H9 (cell line): ENCODE measurements at regions not wholly inside any gene's neighbourhood (a gene's known extent, or its start where the extent isn't known, plus 50 kb on each side); places are given as distances from the start of the nearest gene placed in this dataset.

ENCODE experiments used
- DNase-seq: peaks from one replicate; pipeline ENCODE4 v3.0.0-alpha.2; 2017
- H2AFZ ChIP-seq: one replicate; pipeline ENCODE4 v1.6.1; 2013; ENCODE audit warnings: mild to moderate bottlenecking, low read length, control low read depth, moderate library complexity
- H2AK5ac ChIP-seq: 2 replicates; pipeline ENCODE4 v1.6.1; 2013; ENCODE audit warnings: low read length, control low read depth, mixed read lengths; ENCODE audit not compliant: insufficient read length
- H2BK120ac ChIP-seq: one replicate; pipeline ENCODE4 v1.6.1; 2013; ENCODE audit warnings: low read depth, mild to moderate bottlenecking, low read length, control low read depth, inconsistent platforms; ENCODE audit not compliant: poor library complexity, severe bottlenecking
- H2BK12ac ChIP-seq: 2 replicates; pipeline ENCODE4 v1.6.1; 2013; ENCODE audit warnings: low read length, control low read depth, mixed read lengths, low read depth; ENCODE audit not compliant: insufficient read length
- H2BK15ac ChIP-seq: 2 replicates; pipeline ENCODE4 v1.6.1; 2013; ENCODE audit warnings: low read depth, low read length, control low read depth
- H2BK20ac ChIP-seq: one replicate; pipeline ENCODE4 v1.6.1; 2013; ENCODE audit warnings: low read depth, mild to moderate bottlenecking, low read length, control low read depth, inconsistent platforms; ENCODE audit not compliant: poor library complexity, severe bottlenecking
- H2BK5ac ChIP-seq: 2 replicates; pipeline ENCODE4 v1.6.1; 2013; ENCODE audit warnings: low read length, control low read depth, mixed read lengths; ENCODE audit not compliant: insufficient read length
- H3K14ac ChIP-seq: 2 replicates; pipeline ENCODE4 v1.6.1; 2013; ENCODE audit warnings: low read length, control low read depth; ENCODE audit not compliant: insufficient read depth
- H3K18ac ChIP-seq: 2 replicates; pipeline ENCODE4 v1.6.1; 2013; ENCODE audit warnings: low read depth, mild to moderate bottlenecking, mixed read lengths, low read length, control low read depth; ENCODE audit not compliant: insufficient read length
- H3K23ac ChIP-seq: 2 replicates; pipeline ENCODE4 v1.6.1; 2013; ENCODE audit warnings: low read length, control low read depth, mixed read lengths, low read depth; ENCODE audit not compliant: insufficient read length
- H3K23me2 ChIP-seq: 2 replicates; pipeline ENCODE4 v1.6.1; 2013; ENCODE audit warnings: low read depth, mild to moderate bottlenecking, mixed read lengths, low read length, control low read depth; ENCODE audit not compliant: insufficient read length, poor library complexity, severe bottlenecking
- H3K27ac ChIP-seq: 2 replicates; pipeline ENCODE4 v1.5.1; 2013; ENCODE audit warnings: low read length, control low read depth, mixed read lengths, low read depth; ENCODE audit not compliant: insufficient read length
- H3K27me3 ChIP-seq: 2 replicates; pipeline ENCODE4 v1.6.1; 2013; ENCODE audit warnings: low read length, control low read depth, inconsistent platforms; ENCODE audit not compliant: insufficient read depth
- H3K4ac ChIP-seq: 2 replicates; pipeline ENCODE4 v1.6.1; 2013; ENCODE audit warnings: low read depth, mild to moderate bottlenecking, control low read depth, inconsistent platforms, low read length, moderate library complexity
- H3K4me1 ChIP-seq: 2 replicates; pipeline ENCODE4 v1.6.1; 2013; ENCODE audit warnings: low read length, control low read depth, inconsistent platforms; ENCODE audit not compliant: insufficient read depth
- H3K4me2 ChIP-seq: 2 replicates; pipeline ENCODE4 v1.6.1; 2013; ENCODE audit warnings: low read length, control low read depth, mixed read lengths; ENCODE audit not compliant: insufficient read length, insufficient read depth
- H3K56ac ChIP-seq: 2 replicates; pipeline ENCODE4 v1.6.1; 2013; ENCODE audit warnings: low read depth, mild to moderate bottlenecking, mixed read lengths, low read length, control low read depth; ENCODE audit not compliant: insufficient read length
- H3K79me1 ChIP-seq: 2 replicates; pipeline ENCODE4 v1.6.1; 2013; ENCODE audit warnings: low read depth, mild to moderate bottlenecking, moderate library complexity, low read length, control low read depth, inconsistent platforms; ENCODE audit not compliant: insufficient read depth, poor library complexity, severe bottlenecking
- H3K79me2 ChIP-seq: 2 replicates; pipeline ENCODE4 v1.6.1; 2013; ENCODE audit warnings: low read length, control low read depth, inconsistent platforms; ENCODE audit not compliant: insufficient read depth
- H3K9ac ChIP-seq: 2 replicates; pipeline ENCODE4 v1.6.1; 2013; ENCODE audit warnings: low read length, control low read depth, mixed read lengths; ENCODE audit not compliant: insufficient read length; ENCODE audit errors: extremely low read depth
- H3K9me3 ChIP-seq: one replicate; pipeline ENCODE4 v1.6.1; 2013; ENCODE audit warnings: low read depth, low read length, inconsistent platforms; ENCODE audit not compliant: control insufficient read depth
- H3T11ph ChIP-seq: one replicate; pipeline ENCODE4 v1.6.1; 2013; ENCODE audit warnings: mild to moderate bottlenecking, low read length, control low read depth, inconsistent platforms
- H4K20me1 ChIP-seq: one replicate; pipeline ENCODE4 v1.6.1; 2013; ENCODE audit not compliant: control insufficient read depth, insufficient read length, insufficient read depth
- H4K5ac ChIP-seq: 2 replicates; pipeline ENCODE4 v1.6.1; 2013; ENCODE audit warnings: low read depth, mild to moderate bottlenecking, mixed read lengths, low read length, control low read depth; ENCODE audit not compliant: insufficient read length
- H4K8ac ChIP-seq: replicated peaks from 2 replicates; pipeline ENCODE4 v1.6.1; 2013; ENCODE audit warnings: low read length, control low read depth, mixed read lengths, low read depth; ENCODE audit not compliant: insufficient read length
- H4K91ac ChIP-seq: 2 replicates; pipeline ENCODE4 v1.6.1; 2013; ENCODE audit warnings: low read depth, mild to moderate bottlenecking, moderate library complexity, mixed read lengths, low read length, control low read depth; ENCODE audit not compliant: insufficient read length
- H3K27ac Mint-ChIP-seq, 3 experiments: 2 replicates in 2 of 3; 3 replicates in 1 of 3; pipeline ENCODE4 v1.8.0; 2020 to 2021; ENCODE audit warnings: mixed read lengths in 3 of 3, mild to moderate bottlenecking in 1 of 3, moderate library complexity in 1 of 3
- H3K27me3 Mint-ChIP-seq: 2 replicates; pipeline ENCODE4 v1.8.0; 2021; ENCODE audit warnings: low read depth, mild to moderate bottlenecking, moderate library complexity, mixed read lengths
- H3K36me3 Mint-ChIP-seq, 3 experiments: 2 replicates in 2 of 3; 3 replicates in 1 of 3; pipeline ENCODE4 v1.8.0; 2020 to 2021; ENCODE audit warnings: low read depth in 3 of 3, mixed read lengths in 3 of 3; ENCODE audit not compliant: insufficient read depth in 1 of 3
- H3K4me1 Mint-ChIP-seq, 2 experiments: 2 replicates each; pipeline ENCODE4 v1.8.0; 2020; ENCODE audit warnings: mixed read lengths in 2 of 2
- H3K4me3 Mint-ChIP-seq, 2 experiments: 2 replicates in 1 of 2; 3 replicates in 1 of 2; pipeline ENCODE4 v1.8.0; 2020 to 2021; ENCODE audit warnings: mild to moderate bottlenecking in 2 of 2, mixed read lengths in 2 of 2, moderate library complexity in 1 of 2
- H3K9me3 Mint-ChIP-seq, 2 experiments: 2 replicates in 1 of 2; 3 replicates in 1 of 2; pipeline ENCODE4 v1.8.0; 2020; ENCODE audit warnings: mild to moderate bottlenecking in 2 of 2, mixed read lengths in 2 of 2, moderate library complexity in 1 of 2
- CTCF ChIP-seq: fragments of 200-600 bp; sonication (generic); conservative IDR thresholded peaks from 3 replicates; pipeline ENCODE4 v1.8.0; 2021; ENCODE audit warnings: antibody characterized with exemption, mild to moderate bottlenecking
- WGBS: extraction: QIAGEN DNeasy Blood & Tissue Kit; methylation state at CpG from one replicate; pipeline ENCODE4 v1.1.7; 2013; ENCODE audit warnings: missing lambda C conversion rate, low lambda C conversion rate, mixed read lengths; ENCODE audit not compliant: insufficient read length; ENCODE audit errors: extremely low coverage; 5-methylcytosine and 5-hydroxymethylcytosine counted together

DNA sequence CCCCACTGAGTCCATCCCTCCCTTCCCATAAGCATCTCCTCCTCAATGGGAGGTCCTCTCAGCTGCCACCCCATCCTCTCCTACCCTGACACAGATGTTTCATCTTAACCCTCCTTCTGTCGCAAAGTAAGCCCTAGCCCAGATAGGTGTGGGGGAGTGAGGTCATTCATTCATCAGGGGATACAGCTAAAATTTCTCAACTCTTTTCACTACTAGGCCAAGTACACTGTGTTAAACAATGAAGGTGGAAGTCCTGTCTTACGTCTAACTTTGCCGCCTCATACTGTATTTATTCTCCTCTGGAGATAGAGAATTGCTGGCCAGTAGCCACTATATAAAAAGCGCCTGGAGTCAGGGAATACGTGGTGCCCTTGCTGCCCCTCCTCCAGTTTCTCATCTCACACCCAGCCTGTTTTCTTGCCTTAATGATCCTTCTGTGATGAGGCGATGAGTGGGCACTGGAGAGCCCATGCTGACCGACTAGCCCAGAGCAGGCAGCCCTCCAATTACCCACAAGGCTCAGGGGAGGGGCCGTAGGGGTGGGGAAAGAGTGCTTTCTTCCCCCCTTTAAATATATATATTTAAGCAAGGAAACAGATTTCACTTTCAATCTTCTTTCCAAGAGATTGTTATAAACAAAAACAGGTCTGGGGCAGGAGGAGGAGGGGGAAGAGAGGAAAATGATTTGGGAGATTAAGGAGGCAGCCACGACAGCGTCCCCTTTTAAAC lies 149.5 kb downstream of the PJA1 start:
- no peak overlapping the region for H2BK20ac ChIP-seq
- TF ChIP-seq CTCF: no peak
- DNase-seq: no peak
- no CpG with 5 or more reads among the region's 10 CpGs for WGBS
- no peak overlapping the region for H3K56ac ChIP-seq
- H3K79me2 ChIP-seq: 0 out of 2 replicates have a peak, but pooled peaks cover 2% of the 10 kb centered on the region
- H3K23ac ChIP-seq: no peak overlapping the region
- no peaks in the 10 kb centered on the region for H3K27me3 ChIP-seq
- H4K5ac ChIP-seq: no peak overlapping the region
- Mint-ChIP-seq H3K4me3 (no peak overlapping the region), H3K9me3 (peaks cover 57 to 73% of the 10 kb centered on the region in 2 experiments), H3K27me3 (peaks cover 4% of the 10 kb centered on the region), H3K36me3 (peaks cover 0 to 2% (median 0%) of the 10 kb centered on the region in 3 experiments; a peak in 2 of 7 replicates), H3K27ac (no peak overlapping the region), H3K4me1 (peaks cover 6 to 9% of the 10 kb centered on the region in 2 experiments; a peak in 3 of 4 replicates)
- H3K9me3 ChIP-seq: no peaks in the 10 kb centered on the region
- H3K23me2 ChIP-seq: no peaks in the 10 kb centered on the region
- no peaks in the 10 kb centered on the region for H3K4me1 ChIP-seq
- H3K27ac ChIP-seq: no peak overlapping the region
- H2AK5ac ChIP-seq: no peak overlapping the region
- H4K91ac ChIP-seq: no peak overlapping the region
- no peak overlapping the region for H3K18ac ChIP-seq
- H2AFZ ChIP-seq: no peak overlapping the region
- no peak overlapping the region for H3K14ac ChIP-seq
- no peak overlapping the region for H3T11ph ChIP-seq
- H3K79me1 ChIP-seq: no peaks in the 10 kb centered on the region
- H2BK15ac ChIP-seq: no peak overlapping the region
- no peak overlapping the region for H4K8ac ChIP-seq
- no peak overlapping the region for H2BK5ac ChIP-seq
- no peaks in the 10 kb centered on the region for H4K20me1 ChIP-seq
- no peak overlapping the region for H3K4ac ChIP-seq
- no peak overlapping the region for H3K4me2 ChIP-seq
- H2BK12ac ChIP-seq: no peak overlapping the region
- no peak overlapping the region for H2BK120ac ChIP-seq
- H3K9ac ChIP-seq: no peak overlapping the region
